ENCODE measurements at regions not wholly inside any gene's neighbourhood (a gene's known extent, or its start where the extent isn't known, plus 50 kb on each side); places are given as distances from the start of the nearest gene placed in this dataset.

- H3K4me3 ChIP-seq = peak overlapping the region in 1 of 2 donors; percentile 77
- H3K27me3 ChIP-seq = no peaks in the 10 kb centered on the region
- H3K9me3 ChIP-seq = no peaks in the 10 kb centered on the region
- TF ChIP-seq CTCF (IDR thresholded peaks at IDR 0.05) (no peak), POLR2A (IDR thresholded peaks at IDR 0.05) (no peak)
- H3K27ac ChIP-seq = peak overlapping the region; percentile 39 to 86
- peaks cover 74% of the 10 kb centered on the region for H3K4me1 ChIP-seq
- intact Hi-C loops (cut with DNase I; ENCODE audit: low total_unique reads) = no loop called here
- no peak for DNase-seq
- H3K36me3 ChIP-seq (ENCODE audit: low read depth, missing control alignments) = no peaks in the 10 kb centered on the region
- 85 to 87% methylated on average over 15 of the region's 15 CpGs for WGBS, 2 donors
Observed at GRCh38 chr6:167679790-167680604, 146.7 kb upstream of the AFDN start.

- H3K36me3 ChIP-seq (ENCODE audit: low read depth, missing control alignments) = no peaks in the 10 kb centered on the region
- 91 to 95% methylated on average over 15 of the region's 15 CpGs for WGBS, 2 donors
- no peaks in the 10 kb centered on the region for H3K27me3 ChIP-seq
- no peak for TF ChIP-seq CTCF (IDR thresholded peaks at IDR 0.05)
- no peak for TF ChIP-seq POLR2A (IDR thresholded peaks at IDR 0.05)
- no peak for DNase-seq
- no peak overlapping the region for H3K4me3 ChIP-seq
- H3K27ac ChIP-seq = peak overlapping the region; percentile 86 to 87
- peaks cover 71% of the 10 kb centered on the region for H3K4me1 ChIP-seq
- intact Hi-C loops (cut with DNase I; ENCODE audit: low total_unique reads) = no loop called here
- no peaks in the 10 kb centered on the region for H3K9me3 ChIP-seq
Observed at GRCh38 chr6:167680605-167681149, 146.0 kb upstream of the AFDN start.

GRCh38 chr6:167682125-167682524, 144.6 kb upstream of the AFDN start:
- intact Hi-C loops (cut with DNase I; ENCODE audit: low total_unique reads) = no loop called here
- H3K36me3 ChIP-seq (ENCODE audit: low read depth, missing control alignments) = no peaks in the 10 kb centered on the region
- H3K27ac ChIP-seq = peak overlapping the region; percentile 86 to 87
- 66 to 68% methylated on average over 11 of the region's 11 CpGs for WGBS, 2 donors
- no peak overlapping the region for H3K4me3 ChIP-seq
- no peaks in the 10 kb centered on the region for H3K27me3 ChIP-seq
- no peaks in the 10 kb centered on the region for H3K9me3 ChIP-seq
- DNase-seq = no peak
- no peak for TF ChIP-seq CTCF (IDR thresholded peaks at IDR 0.05)
- no peak for TF ChIP-seq POLR2A (IDR thresholded peaks at IDR 0.05)
- H3K4me1 ChIP-seq = peaks cover 56% of the 10 kb centered on the region

- intact Hi-C loops (cut with DNase I; ENCODE audit: low total_unique reads) = no loop called here
- Histone ChIP-seq H3K4me3 (no peak overlapping the region), H3K36me3 (ENCODE audit: low read depth, missing control alignments) (no peaks in the 10 kb centered on the region), H3K9me3 (no peaks in the 10 kb centered on the region), H3K4me1 (peaks cover 52% of the 10 kb centered on the region), H3K27me3 (no peaks in the 10 kb centered on the region), H3K27ac (peak overlapping the region; percentile 86 to 87)
- TF ChIP-seq CTCF (IDR thresholded peaks at IDR 0.05) = no peak
- TF ChIP-seq POLR2A (IDR thresholded peaks at IDR 0.05) = no peak
- peak; percentile 65 for DNase-seq
- 31 to 69% methylated on average over 3 to 5 of the region's 5 CpGs for WGBS, 2 donors
Observed at GRCh38 chr6:167682546-167683027, 144.1 kb upstream of the AFDN start.
